GM21737 (cell line): ENCODE measurements at regions not wholly inside any gene's neighbourhood (a gene's known extent, or its start where the extent isn't known, plus 50 kb on each side); places are given as distances from the start of the nearest gene placed in this dataset.

ENCODE experiments used
- ATAC-seq: cut with Tn5 transposase; IDR thresholded peaks from one replicate; pipeline ENCODE4 v1.9.1; 2021; ENCODE audit warnings: mild to moderate bottlenecking, moderate library complexity; ENCODE audit not compliant: unreplicated experiment

- ATAC-seq: no peak
Measured at GRCh38 chr7:88515301-88515700, 208.6 kb upstream of the STEAP4 start.

- ATAC-seq: no peak
Measured at GRCh38 chr7:88509341-88509740, 202.6 kb upstream of the STEAP4 start.

GRCh38 chr7:88500131-88500530 lies 193.4 kb upstream of the STEAP4 start:
- no peak for ATAC-seq

- ATAC-seq: no peak
Measured at GRCh38 chr7:88495881-88496725, 189.4 kb upstream of the STEAP4 start.

DNA sequence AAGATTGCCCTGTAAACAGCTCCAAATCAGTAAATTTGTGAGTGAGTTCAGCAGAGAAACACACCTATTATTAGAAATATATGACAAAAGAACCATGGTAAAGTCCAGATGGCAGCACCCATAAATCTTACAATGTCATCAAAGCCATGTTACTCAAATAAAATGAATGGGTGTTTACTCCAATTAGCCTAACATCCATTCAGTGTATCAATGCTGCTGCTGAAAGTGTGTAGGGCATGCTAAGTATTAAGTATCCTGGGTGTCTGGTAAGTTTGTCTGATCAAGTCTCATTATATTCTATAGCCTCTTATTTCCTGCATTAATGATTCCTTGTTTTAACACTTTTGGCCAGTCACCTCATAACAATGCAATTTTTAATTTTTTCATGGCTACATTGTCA lies 185.5 kb upstream of the STEAP4 start:
- ATAC-seq: no peak

GRCh38 chr7:88490874-88491273 lies 184.2 kb upstream of the STEAP4 start:
- no peak for ATAC-seq

GRCh38 chr7:88490161-88490560 lies 183.5 kb upstream of the STEAP4 start:
- ATAC-seq: no peak

DNA sequence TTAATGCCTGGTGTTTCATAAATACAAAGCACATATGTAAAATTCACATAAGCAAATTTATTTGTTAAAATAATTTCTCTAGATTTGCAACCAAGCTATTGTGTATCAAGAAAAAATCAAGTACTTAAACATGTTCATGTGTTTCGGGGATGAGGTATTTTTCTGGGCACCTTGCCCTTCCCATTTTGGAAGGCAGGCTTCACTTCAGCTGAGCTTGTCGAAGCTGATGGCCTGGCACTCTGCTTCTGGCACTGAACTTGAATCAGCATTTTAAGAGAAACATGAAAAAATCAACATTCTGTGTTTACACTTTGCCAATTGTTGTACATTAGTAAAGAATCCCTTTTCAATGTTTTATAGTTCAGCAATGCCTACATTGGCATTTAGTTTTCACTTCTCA lies 179.1 kb upstream of the STEAP4 start:
- ATAC-seq: no peak

- ATAC-seq: no peak
Measured at GRCh38 chr7:88484551-88484950, 177.9 kb upstream of the STEAP4 start.

- ATAC-seq: no peak
Measured at GRCh38 chr7:88480896-88481295, 174.2 kb upstream of the STEAP4 start.

- ATAC-seq: no peak
Measured at GRCh38 chr7:88480271-88480670, 173.6 kb upstream of the STEAP4 start.

DNA sequence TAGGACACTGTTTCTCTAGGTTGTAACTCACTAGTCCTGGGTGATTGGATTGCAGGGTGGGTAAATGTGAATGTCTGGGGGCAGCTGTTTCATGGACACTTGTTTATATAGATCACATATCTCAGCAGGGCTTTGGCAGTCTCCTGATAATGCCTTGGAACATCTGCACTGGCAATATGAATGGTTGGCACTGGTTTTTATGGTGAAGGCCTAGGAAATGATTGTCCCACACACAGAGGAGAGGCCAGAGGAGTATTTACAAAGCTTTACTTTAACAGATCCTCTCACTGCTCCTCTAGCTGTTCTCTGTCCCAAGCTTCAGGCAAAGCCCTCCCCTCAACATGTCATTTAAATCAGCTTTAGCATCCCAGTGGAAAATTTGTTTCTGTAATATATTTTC lies 171.3 kb upstream of the STEAP4 start:
- ATAC-seq: no peak

DNA sequence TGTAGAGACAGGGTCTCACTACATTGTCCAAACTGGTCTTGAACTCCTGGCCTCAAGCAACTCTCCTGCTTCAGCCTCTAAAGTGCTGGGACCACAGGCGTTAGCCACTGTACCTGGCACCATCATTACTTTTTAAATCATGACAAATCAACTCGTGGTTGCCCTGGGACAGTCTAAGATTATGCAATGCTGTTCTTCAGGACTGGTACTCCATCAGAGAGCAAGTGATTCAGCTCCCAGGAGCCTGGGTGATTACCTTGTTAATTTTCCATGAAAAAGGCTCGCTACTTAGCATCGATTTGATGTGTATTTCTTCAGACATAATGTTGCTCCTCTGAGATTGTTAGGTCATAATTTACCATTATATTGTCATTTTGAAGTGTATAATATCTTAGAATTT lies 158.9 kb upstream of the STEAP4 start:
- ATAC-seq: no peak

DNA sequence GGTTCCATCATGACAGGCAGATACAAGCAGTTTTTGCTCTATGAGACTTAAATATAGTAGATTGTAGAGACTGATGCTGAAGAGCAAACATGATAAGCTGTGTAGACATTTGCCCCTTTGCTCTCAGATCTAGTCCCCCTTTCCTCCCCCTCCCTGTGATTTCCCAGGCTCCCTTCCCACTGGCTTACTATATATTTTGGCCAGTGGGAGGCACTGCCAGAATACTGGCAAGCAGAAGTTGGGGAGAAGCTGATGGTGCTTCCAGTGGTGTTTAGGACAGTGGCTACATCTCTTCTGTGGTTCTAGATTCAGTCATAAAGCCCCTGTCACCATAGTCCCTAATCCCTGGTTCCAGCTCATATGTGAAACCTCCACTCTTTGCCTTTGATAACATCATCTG lies 156.1 kb upstream of the STEAP4 start:
- ATAC-seq: no peak

- no peak for ATAC-seq
Measured at GRCh38 chr7:88460650-88461049, 154.0 kb upstream of the STEAP4 start.

DNA sequence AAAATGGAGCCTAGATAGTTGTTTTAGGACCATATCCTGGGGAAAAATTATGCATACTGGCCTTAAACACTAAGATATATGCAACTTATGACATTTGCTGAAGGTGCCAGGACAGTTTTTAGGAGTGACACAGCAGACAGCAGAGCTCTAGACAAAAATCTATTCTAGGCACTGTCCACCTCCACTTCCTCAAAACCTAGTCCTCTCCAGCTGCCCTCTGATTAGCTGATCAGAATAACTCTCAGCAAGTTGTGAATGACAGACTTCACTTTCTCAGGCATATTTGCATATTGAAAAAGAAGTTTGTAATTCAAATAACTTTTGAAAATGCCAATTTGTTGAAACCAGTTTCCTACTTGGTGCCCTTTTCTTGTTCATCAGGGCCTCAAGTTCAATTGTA lies 152.3 kb upstream of the STEAP4 start:
- ATAC-seq: no peak

DNA sequence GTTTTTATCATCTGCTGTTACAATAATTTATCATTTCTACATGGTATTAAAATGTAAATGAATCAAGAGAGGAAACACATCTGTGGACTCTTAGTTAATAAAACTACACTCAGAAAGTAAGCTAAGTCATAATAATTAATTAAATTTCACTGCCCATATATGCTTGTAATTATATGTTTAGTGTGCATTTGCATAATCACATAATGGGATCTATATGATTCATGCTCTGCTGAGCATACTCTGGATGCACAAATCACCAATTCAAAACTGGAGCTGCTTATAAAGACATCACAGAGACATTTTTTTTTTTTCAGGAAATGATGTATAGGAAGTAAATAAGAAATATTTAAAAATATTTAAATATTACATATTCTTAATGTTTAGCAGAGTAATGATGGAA lies 151.6 kb upstream of the STEAP4 start:
- ATAC-seq: no peak

DNA sequence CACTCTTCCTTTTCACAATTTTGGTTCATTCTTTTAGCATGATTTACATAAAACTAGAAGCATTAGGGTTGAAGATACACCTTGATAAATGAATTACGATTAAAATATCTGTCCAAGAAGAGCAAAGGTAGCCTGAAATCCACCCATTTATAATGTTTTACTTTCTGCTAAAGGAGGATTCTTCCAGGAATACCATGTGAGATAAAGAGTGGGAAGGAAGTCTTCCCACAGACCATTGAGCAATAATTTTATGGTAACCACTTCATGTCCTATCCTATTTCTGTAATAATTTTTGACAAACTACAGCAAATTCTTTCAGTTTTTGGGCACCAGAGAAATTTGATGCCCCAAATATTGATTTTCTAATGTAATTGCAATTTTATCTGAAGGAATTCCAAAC lies 150.6 kb upstream of the STEAP4 start:
- ATAC-seq: no peak

- no peak for ATAC-seq
Measured at GRCh38 chr7:88456490-88456889, 149.8 kb upstream of the STEAP4 start.

- no peak for ATAC-seq
Measured at GRCh38 chr7:88455696-88456095, 149.0 kb upstream of the STEAP4 start.

DNA sequence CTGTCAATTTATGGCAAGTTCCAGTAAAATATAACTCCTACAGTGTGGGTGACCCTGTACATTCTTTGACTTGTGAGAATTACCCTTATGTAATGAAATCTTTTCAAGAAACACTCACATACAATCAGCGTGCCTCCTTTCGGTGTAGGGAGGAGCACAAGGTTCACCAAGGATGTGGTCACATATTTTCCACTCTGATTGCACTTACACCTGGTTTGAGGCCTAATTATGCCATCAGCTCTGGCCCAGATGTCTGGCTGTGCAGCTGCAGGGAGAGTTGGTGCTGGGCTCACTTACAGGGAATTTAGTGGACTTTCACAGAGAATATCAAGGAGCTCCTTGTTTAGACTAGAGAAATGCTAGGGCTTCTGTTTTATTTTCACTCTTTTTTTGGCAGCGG lies 146.0 kb upstream of the STEAP4 start:
- no peak for ATAC-seq

- no peak for ATAC-seq
Measured at GRCh38 chr7:88450874-88451273, 144.2 kb upstream of the STEAP4 start.

DNA sequence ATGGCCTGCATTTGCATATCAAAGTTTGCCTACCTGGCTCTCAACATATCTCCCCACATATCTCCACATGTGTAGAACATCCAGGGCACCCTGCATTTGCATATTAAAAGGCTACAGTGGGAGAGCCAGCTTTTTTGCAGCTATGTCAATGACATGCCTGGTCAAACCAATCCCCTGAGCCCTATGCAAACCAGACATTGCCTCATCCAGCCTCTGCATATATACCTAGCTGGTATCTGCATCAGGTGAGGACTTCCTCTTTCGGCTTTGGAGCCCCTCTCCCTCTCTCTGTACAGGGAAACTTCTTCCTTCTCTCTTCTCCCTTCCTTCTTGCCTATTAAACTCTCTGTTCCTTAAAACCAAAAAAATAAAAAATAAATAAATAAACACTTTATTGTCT lies 142.7 kb upstream of the STEAP4 start:
- no peak for ATAC-seq
